Upper lobe of left lung (tissue), 6 donors: ENCODE measurements at regions not wholly inside any gene's neighbourhood (a gene's known extent, or its start where the extent isn't known, plus 50 kb on each side); places are given as distances from the start of the nearest gene placed in this dataset.

Experiments used
- ATAC-seq, 2 donors: fragments of 200-7000 bp; cut with Tn5 transposase; one replicate each; pipeline ENCODE4 v1.9.1; 2022; ENCODE audit warnings: mild to moderate bottlenecking in 2 of 2, moderate library complexity in 2 of 2; ENCODE audit not compliant: low FRiP score in 2 of 2
- DNase-seq, 2 donors: peaks; one replicate each; pipeline ENCODE4 v3.0.0-alpha.2; 2019 to 2020
- H3K27ac ChIP-seq, 4 donors: fragments of 200-600 bp; sonication (generic); one replicate each; pipeline ENCODE4 v1.5.1; 2016 to 2019
- H3K27me3 ChIP-seq, 4 donors: fragments of 200-600 bp; sonication (generic); one replicate each; pipeline ENCODE4 v1.5.1; 2017 to 2019
- H3K36me3 ChIP-seq, 4 donors: fragments of 200-600 bp; sonication (generic); one replicate each; pipeline ENCODE4 v1.5.1; 2016 to 2019
- H3K4me1 ChIP-seq, 4 donors: fragments of 200-600 bp; sonication (generic); one replicate each; pipeline ENCODE4 v1.5.1; 2018 to 2019
- H3K4me3 ChIP-seq, 4 donors: fragments of 200-600 bp; sonication (generic); one replicate each; pipeline ENCODE4 v1.5.1; 2017 to 2019; ENCODE audit warnings: mild to moderate bottlenecking in 2 of 4, moderate library complexity in 1 of 4
- H3K9me3 ChIP-seq, 4 donors: fragments of 200-600 bp; sonication (generic); one replicate each; pipeline ENCODE4 v1.5.1; 2018 to 2019
- EP300 ChIP-seq, 4 donors: sonication (generic); formaldehyde crosslinking; IDR thresholded peaks; one replicate each; pipeline ENCODE4 v1.5.1; 2017; ENCODE audit warnings: antibody characterized with exemption in 4 of 4, control low read depth in 2 of 4
- POLR2A ChIP-seq, 4 donors: fragments of 450-650 bp; IDR thresholded peaks; one replicate each; pipeline ENCODE4 v1.5.1; 2016 to 2017; ENCODE audit warnings: antibody characterized with exemption in 4 of 4, mild to moderate bottlenecking in 2 of 4
- POLR2AphosphoS5 ChIP-seq, 2 donors: sonication (generic); formaldehyde crosslinking; IDR thresholded peaks; one replicate each; pipeline ENCODE4 v1.5.1; 2017; ENCODE audit warnings: antibody characterized with exemption in 2 of 2
- WGBS, 2 donors: methylation state at CpG; one replicate each; pipeline ENCODE4 v1.1.5; 2017 to 2018; 5-methylcytosine and 5-hydroxymethylcytosine counted together
- TF ChIP-seq, protein P1 (sequence below), 6 experiments: fragments of 450-650 bp in 4 of 6; fragments of 200-600 bp in 2 of 6; sonication (generic) in 2 of 6; IDR thresholded peaks; one replicate each; pipeline ENCODE4 v1.5.1; 2016 to 2019; ENCODE audit warnings: antibody characterized with exemption in 6 of 6
- donor health status: DM: no; HTN: no; CAD: no; lungs with moderate emphysema.
- donor health status: DM: no; HTN: yes; CAD: no; lungs with severe emphysema.

GRCh38 chr20:18973529-18974173 is 160.1 kb downstream of the SCP2D1 start:
- WGBS, 2 donors: 72 to 74% methylated on average over 7 of the region's 7 CpGs
- DNase-seq (no peak), ATAC-seq (peak; percentile 49 to 86)

DNA sequence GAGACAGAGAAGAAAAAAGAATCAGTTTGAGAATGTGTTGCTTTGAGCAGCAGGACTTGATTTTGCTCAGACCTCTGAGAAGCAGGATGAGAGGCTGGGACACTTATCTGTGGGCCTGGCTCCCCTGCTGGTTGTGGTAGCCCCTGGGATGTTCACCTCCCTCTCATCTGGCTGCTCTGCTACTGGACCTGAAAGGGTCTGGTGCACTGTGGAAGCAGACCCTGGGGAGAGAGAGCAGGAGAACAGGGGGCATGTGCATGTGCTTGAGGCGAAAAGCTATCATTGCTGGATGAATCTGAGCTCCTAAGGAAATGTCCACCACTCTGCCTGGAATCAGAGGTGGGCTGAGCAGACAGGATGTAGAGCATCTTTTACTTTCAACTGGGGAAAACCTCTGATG is 161.1 kb downstream of the SCP2D1 start:
- Histone ChIP-seq H3K4me1 (no peaks in the 10 kb centered on the region), H3K27ac (no peak overlapping the region), H3K36me3 (no peaks in the 10 kb centered on the region), H3K27me3 (no peaks in the 10 kb centered on the region), H3K4me3 (no peak overlapping the region), H3K9me3 (no peaks in the 10 kb centered on the region)
- TF ChIP-seq POLR2AphosphoS5 (IDR thresholded peaks at IDR 0.05) (no peak), EP300 (IDR thresholded peaks at IDR 0.05) (no peak), POLR2A (IDR thresholded peaks at IDR 0.05) (no peak)
- TF ChIP-seq, protein P1, sequence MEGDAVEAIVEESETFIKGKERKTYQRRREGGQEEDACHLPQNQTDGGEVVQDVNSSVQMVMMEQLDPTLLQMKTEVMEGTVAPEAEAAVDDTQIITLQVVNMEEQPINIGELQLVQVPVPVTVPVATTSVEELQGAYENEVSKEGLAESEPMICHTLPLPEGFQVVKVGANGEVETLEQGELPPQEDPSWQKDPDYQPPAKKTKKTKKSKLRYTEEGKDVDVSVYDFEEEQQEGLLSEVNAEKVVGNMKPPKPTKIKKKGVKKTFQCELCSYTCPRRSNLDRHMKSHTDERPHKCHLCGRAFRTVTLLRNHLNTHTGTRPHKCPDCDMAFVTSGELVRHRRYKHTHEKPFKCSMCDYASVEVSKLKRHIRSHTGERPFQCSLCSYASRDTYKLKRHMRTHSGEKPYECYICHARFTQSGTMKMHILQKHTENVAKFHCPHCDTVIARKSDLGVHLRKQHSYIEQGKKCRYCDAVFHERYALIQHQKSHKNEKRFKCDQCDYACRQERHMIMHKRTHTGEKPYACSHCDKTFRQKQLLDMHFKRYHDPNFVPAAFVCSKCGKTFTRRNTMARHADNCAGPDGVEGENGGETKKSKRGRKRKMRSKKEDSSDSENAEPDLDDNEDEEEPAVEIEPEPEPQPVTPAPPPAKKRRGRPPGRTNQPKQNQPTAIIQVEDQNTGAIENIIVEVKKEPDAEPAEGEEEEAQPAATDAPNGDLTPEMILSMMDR (IDR thresholded peaks at IDR 0.05): no peak
- 67% methylated on average over 1 of the region's 1 CpG for WGBS, 2 donors
- DNase-seq (no peak), ATAC-seq (no peak)

More at GRCh38 chr20:18973529-18974173, 160.1 kb downstream of the SCP2D1 start:
- TF ChIP-seq POLR2A (IDR thresholded peaks at IDR 0.05) (no peak), EP300 (IDR thresholded peaks at IDR 0.05) (no peak), POLR2AphosphoS5 (IDR thresholded peaks at IDR 0.05) (no peak)
- TF ChIP-seq, protein P1 (IDR thresholded peaks at IDR 0.05): no peak
- no peak overlapping the region for H3K27ac ChIP-seq
- no peaks in the 10 kb centered on the region for H3K36me3 ChIP-seq
- H3K27me3 ChIP-seq: no peaks in the 10 kb centered on the region
- H3K4me3 ChIP-seq: no peak overlapping the region
- no peaks in the 10 kb centered on the region for H3K4me1 ChIP-seq
- no peaks in the 10 kb centered on the region for H3K9me3 ChIP-seq

DNA sequence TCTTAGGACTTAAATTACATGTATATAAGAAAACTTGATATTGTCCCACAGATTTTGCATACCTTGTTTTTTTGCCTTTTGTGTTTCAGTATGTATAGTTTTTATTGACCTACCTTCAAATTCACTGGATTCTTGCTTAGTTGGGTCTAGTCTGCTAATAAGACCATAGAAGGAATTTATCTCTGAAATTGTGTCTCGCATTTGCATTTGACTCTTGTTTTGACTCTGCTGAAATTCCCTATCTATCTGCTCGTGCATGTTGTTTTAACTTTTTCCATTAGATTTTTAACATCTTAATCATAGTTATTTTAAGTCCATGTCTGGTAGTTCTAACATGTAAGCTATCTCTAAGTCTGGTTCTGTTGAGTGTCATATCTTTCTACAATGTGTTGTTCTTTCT is 163.9 kb downstream of the SCP2D1 start:
- ATAC-seq: no peak
- DNase-seq: no peak
- no peaks in the 10 kb centered on the region for H3K36me3 ChIP-seq
- no peaks in the 10 kb centered on the region for H3K9me3 ChIP-seq
- H3K4me3 ChIP-seq: no peak overlapping the region
- H3K27ac ChIP-seq: no peak overlapping the region
- H3K27me3 ChIP-seq: no peaks in the 10 kb centered on the region
- H3K4me1 ChIP-seq: no peaks in the 10 kb centered on the region
- TF ChIP-seq, protein P1 (IDR thresholded peaks at IDR 0.05): no peak
- TF ChIP-seq POLR2AphosphoS5 (IDR thresholded peaks at IDR 0.05) (no peak), POLR2A (IDR thresholded peaks at IDR 0.05) (no peak), EP300 (IDR thresholded peaks at IDR 0.05) (no peak)
- WGBS, 2 donors: 81 to 86% methylated on average over 2 of the region's 2 CpGs

DNA sequence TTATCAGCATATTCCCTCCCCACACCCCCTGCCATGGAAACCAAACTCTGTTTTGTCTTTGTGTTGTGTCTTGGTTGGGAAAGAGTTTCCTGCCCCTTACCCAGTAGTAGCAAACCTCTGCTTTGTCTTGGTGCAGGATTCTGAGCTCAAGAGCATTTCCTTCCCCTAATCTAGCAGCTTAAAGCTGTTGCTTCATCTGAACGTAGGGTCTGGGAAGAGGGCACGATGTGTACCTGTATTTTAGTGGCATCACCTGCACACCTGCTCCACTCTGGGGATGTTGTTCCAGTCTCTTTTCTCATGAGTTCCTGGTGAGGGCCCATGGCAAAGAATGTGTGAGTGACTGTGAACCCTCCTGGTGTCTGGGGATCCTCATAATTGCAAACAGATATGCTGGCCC is 164.7 kb downstream of the SCP2D1 start:
- no peaks in the 10 kb centered on the region for H3K9me3 ChIP-seq
- WGBS, 2 donors: 43 to 56% methylated on average over 2 of the region's 2 CpGs
- H3K27ac ChIP-seq: no peak overlapping the region
- TF ChIP-seq EP300 (IDR thresholded peaks at IDR 0.05) (no peak), POLR2A (IDR thresholded peaks at IDR 0.05) (no peak), POLR2AphosphoS5 (IDR thresholded peaks at IDR 0.05) (no peak)
- TF ChIP-seq, protein P1 (IDR thresholded peaks at IDR 0.05): no peak
- H3K4me3 ChIP-seq: no peak overlapping the region
- H3K27me3 ChIP-seq: no peaks in the 10 kb centered on the region
- H3K4me1 ChIP-seq: no peaks in the 10 kb centered on the region
- ATAC-seq (no peak), DNase-seq (no peak)
- H3K36me3 ChIP-seq: no peaks in the 10 kb centered on the region

DNA sequence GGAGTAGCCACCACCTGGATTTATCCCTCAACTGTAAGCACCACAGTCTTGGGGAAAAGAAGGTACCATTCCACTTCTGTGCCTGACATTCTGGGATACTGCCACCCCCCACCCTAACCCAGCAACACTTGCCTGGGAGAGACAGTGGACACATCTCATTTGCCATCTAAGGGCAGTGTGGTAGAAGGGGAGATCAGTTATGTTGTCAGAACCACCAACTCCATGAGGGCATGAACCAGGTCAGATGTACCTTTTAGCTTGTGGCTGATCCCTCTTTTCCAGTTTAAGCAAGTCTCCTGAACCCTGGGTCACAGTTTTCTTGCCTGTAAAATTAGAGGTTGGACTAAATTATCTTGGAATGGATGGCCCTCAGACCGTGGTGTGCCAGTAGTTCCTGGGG is 165.5 kb downstream of the SCP2D1 start:
- no peaks in the 10 kb centered on the region for H3K27me3 ChIP-seq
- no peak for ATAC-seq
- H3K9me3 ChIP-seq: no peaks in the 10 kb centered on the region
- TF ChIP-seq, protein P1 (IDR thresholded peaks at IDR 0.05): no peak
- no peak for TF ChIP-seq EP300 (IDR thresholded peaks at IDR 0.05)
- no peak for TF ChIP-seq POLR2AphosphoS5 (IDR thresholded peaks at IDR 0.05)
- no peak for TF ChIP-seq POLR2A (IDR thresholded peaks at IDR 0.05)
- DNase-seq: no peak
- WGBS, 2 donors: 50 to 71% methylated on average over 1 of the region's 1 CpG
- H3K4me1 ChIP-seq: no peaks in the 10 kb centered on the region
- no peaks in the 10 kb centered on the region for H3K36me3 ChIP-seq
- H3K27ac ChIP-seq: no peak overlapping the region
- no peak overlapping the region for H3K4me3 ChIP-seq
